Naive thymus-derived CD4-positive, alpha-beta T cell (primary cell): ENCODE measurements at regions not wholly inside any gene's neighbourhood (a gene's known extent, or its start where the extent isn't known, plus 50 kb on each side); places are given as distances from the start of the nearest gene placed in this dataset.

Experiments
- ATAC-seq: fragments of 150-1000 bp; cut with Tn5 transposase; 2 replicates; pipeline ENCODE4 v1.10.0; 2021; ENCODE audit warnings: mild to moderate bottlenecking, moderate library complexity
- CTCF ChIA-PET: fragments of 350-600 bp; sonication (Branson Sonifier 250); formaldehyde crosslinking; loops from one replicate; lab custom pipeline; 2021; ENCODE audit warnings: antibody characterized with exemption; lab: Charles Lee
- POLR2A ChIA-PET: fragments of 350-600 bp; sonication (Branson Sonifier 250); formaldehyde crosslinking; loops from one replicate; lab custom pipeline; 2021; ENCODE audit warnings: antibody characterized with exemption, inconsistent platforms; lab: Charles Lee
- DNase-seq, 9 donors: peaks; one replicate each; pipeline versions ENCODE4 v3.0.0 to v3.0.0-alpha.2; 2020 to 2022; ENCODE audit warnings: mixed read lengths in 1 of 9
- H3K27ac ChIP-seq: one replicate; pipeline ENCODE4 v1.7.0; 2013; ENCODE audit warnings: mild to moderate bottlenecking, low read depth, low read length, moderate library complexity
- H3K27me3 ChIP-seq, 2 donors: one replicate each; pipeline ENCODE4 v1.7.0; 2013; ENCODE audit warnings: low read length in 2 of 2, mild to moderate bottlenecking in 2 of 2, moderate library complexity in 2 of 2; ENCODE audit not compliant: control insufficient read depth in 2 of 2, insufficient read depth in 2 of 2
- H3K36me3 ChIP-seq, 3 experiments: 1 replicate in 2 of 3; 2 replicates in 1 of 3; pipeline ENCODE4 v1.7.0; 2013; ENCODE audit warnings: low read length in 3 of 3, mild to moderate bottlenecking in 3 of 3, moderate library complexity in 1 of 3; ENCODE audit not compliant: insufficient read depth in 3 of 3, control insufficient read depth in 2 of 3
- H3K4me1 ChIP-seq, 2 donors: one replicate each; pipeline ENCODE4 v1.7.0; 2013; ENCODE audit warnings: low read length in 2 of 2, mild to moderate bottlenecking in 2 of 2, moderate library complexity in 1 of 2; ENCODE audit not compliant: control insufficient read depth in 2 of 2, insufficient read depth in 2 of 2
- H3K4me3 ChIP-seq: 2 replicates; pipeline ENCODE4 v1.7.0; 2013; ENCODE audit warnings: mild to moderate bottlenecking, low read length
- H3K9me3 ChIP-seq, 3 experiments: 1 replicate in 2 of 3; 2 replicates in 1 of 3; pipeline ENCODE4 v1.7.0; 2013; ENCODE audit warnings: low read length in 3 of 3; ENCODE audit not compliant: control insufficient read depth in 2 of 3
- H3K27ac Mint-ChIP-seq, 9 donors: one replicate each; pipeline ENCODE4 v1.8.0; 2020 to 2022; ENCODE audit warnings: mixed read lengths in 9 of 9, mild to moderate bottlenecking in 8 of 9, moderate library complexity in 5 of 9, inconsistent platforms in 2 of 9
- H3K27me3 Mint-ChIP-seq, 5 donors: one replicate each; pipeline ENCODE4 v1.8.0; 2021 to 2022; ENCODE audit warnings: mixed read lengths in 5 of 5, mild to moderate bottlenecking in 1 of 5
- H3K36me3 Mint-ChIP-seq, 5 donors: one replicate each; pipeline ENCODE4 v1.8.0; 2020 to 2022; ENCODE audit warnings: mixed read lengths in 5 of 5, mild to moderate bottlenecking in 3 of 5, inconsistent platforms in 1 of 5
- H3K4me1 Mint-ChIP-seq, 7 donors: one replicate each; pipeline ENCODE4 v1.8.0; 2020 to 2022; ENCODE audit warnings: mixed read lengths in 7 of 7, mild to moderate bottlenecking in 3 of 7, inconsistent platforms in 1 of 7
- H3K4me3 Mint-ChIP-seq, 10 donors: one replicate each; pipeline ENCODE4 v1.8.0; 2020 to 2022; ENCODE audit warnings: mild to moderate bottlenecking in 10 of 10, mixed read lengths in 10 of 10, moderate library complexity in 6 of 10, inconsistent platforms in 2 of 10
- H3K9me3 Mint-ChIP-seq, 11 donors: one replicate each; pipeline ENCODE4 v1.8.0; 2020 to 2022; ENCODE audit warnings: mixed read lengths in 11 of 11, mild to moderate bottlenecking in 4 of 11, inconsistent platforms in 1 of 11, moderate library complexity in 1 of 11
- intact Hi-C, 2 donors: fragments of 100-400 bp; cut with micrococcal nuclease; formaldehyde crosslinking; loops; one replicate each; pipeline ENCODE4 v1.15.1; 2023

GRCh38 chr12:96136161-96136560 lies 58.0 kb upstream of the ELK3 start:
- Histone ChIP-seq H3K4me3 (no peak overlapping the region), H3K9me3 (no peaks in the 10 kb centered on the region), H3K4me1 (no peaks in the 10 kb centered on the region), H3K27me3 (peaks cover 0 to 5% of the 10 kb centered on the region in 2 donors), H3K27ac (no peak overlapping the region), H3K36me3 (no peaks in the 10 kb centered on the region)
- peak overlapping the region in 2 of 9 donors; percentile 5 to 43 for H3K27ac Mint-ChIP-seq
- ChIA-PET CTCF (interaction anchor here (1.0 to 1.3 kb wide), 2 partner anchors 79 to 380 kb away, joined by 3 to 4 read pairs; no protein-coding TSS in a partner anchor), POLR2A (interaction anchor here (0.9 kb wide), 1 partner anchor 41 kb away, joined by 3 read pairs; no protein-coding TSS in a partner anchor)
- H3K9me3 Mint-ChIP-seq, result peaks cover 0 to 2% (median 0%) of the 10 kb centered on the region in 11 donors
- intact Hi-C loops, result loop anchor here in 1 of 2 donors (1.0 kb wide), 1 partner anchor 79 kb away; no protein-coding TSS in a partner anchor
- DNase-seq (no peak), ATAC-seq (no peak)
- no peak overlapping the region for H3K4me3 Mint-ChIP-seq
- peaks cover 0 to 6% (median 0%) of the 10 kb centered on the region in 5 donors for H3K36me3 Mint-ChIP-seq
- peaks cover 2 to 20% (median 10%) of the 10 kb centered on the region in 7 donors for H3K4me1 Mint-ChIP-seq
- peaks cover 0 to 8% (median 0%) of the 10 kb centered on the region in 5 donors for H3K27me3 Mint-ChIP-seq

DNA sequence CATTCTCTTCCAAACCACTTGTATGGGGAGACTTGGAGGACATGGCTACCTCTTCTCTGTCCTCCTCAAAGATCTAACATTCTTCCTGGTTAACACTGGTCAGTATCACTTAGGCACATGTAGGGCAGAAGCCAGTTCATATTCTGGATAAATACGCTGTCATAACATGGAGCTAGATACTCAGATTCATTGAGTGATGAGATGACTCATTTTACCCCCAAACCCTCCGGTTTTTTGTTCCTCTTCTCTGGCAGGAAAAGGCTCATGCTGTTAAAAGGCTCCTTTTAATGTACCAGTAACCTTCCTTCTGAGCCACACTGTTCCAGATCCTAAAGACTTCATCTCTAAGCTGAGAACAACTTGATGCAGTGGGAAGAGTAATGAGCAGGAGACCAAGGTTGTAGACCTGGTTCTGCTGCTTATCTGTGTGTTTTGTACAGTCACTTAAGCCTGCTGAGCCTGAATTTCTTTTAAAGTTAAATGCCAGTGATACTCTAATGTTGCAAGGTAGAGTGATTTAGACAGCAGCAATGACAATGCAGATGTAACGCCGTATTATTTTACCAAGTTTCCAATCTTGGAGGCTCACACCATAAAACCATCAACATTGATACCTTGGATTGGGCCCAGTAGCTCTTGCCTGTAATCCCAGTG lies 57.3 kb upstream of the ELK3 start:
- Mint-ChIP-seq H3K27ac (peak overlapping the region in 2 of 9 donors; percentile 5 to 43), H3K4me3 (no peak overlapping the region), H3K27me3 (peaks cover 0 to 6% (median 0%) of the 10 kb centered on the region in 5 donors), H3K36me3 (peaks cover 0 to 6% (median 0%) of the 10 kb centered on the region in 5 donors), H3K4me1 (peaks cover under 1 to 17% (median 9%) of the 10 kb centered on the region in 7 donors), H3K9me3 (peaks cover 0 to 2% (median 0%) of the 10 kb centered on the region in 11 donors)
- POLR2A ChIA-PET, result interaction anchor here (0.9 to 1.2 kb wide), 2 partner anchors 14 to 40 kb away, joined by 3 to 4 read pairs; no protein-coding TSS in a partner anchor
- no peaks in the 10 kb centered on the region for H3K36me3 ChIP-seq
- intact Hi-C loops, result loop anchor here in 1 of 2 donors (1.0 kb wide), 1 partner anchor 78 kb away; no protein-coding TSS in a partner anchor
- no peak overlapping the region for H3K4me3 ChIP-seq
- CTCF ChIA-PET, result interaction anchor here (0.7 to 1.0 kb wide), 2 partner anchors 75 to 78 kb away, joined by 3 read pairs; no protein-coding TSS in a partner anchor
- H3K27me3 ChIP-seq, result peaks cover 0 to 5% of the 10 kb centered on the region in 2 donors
- H3K4me1 ChIP-seq, result no peaks in the 10 kb centered on the region
- no peaks in the 10 kb centered on the region for H3K9me3 ChIP-seq
- H3K27ac ChIP-seq, result no peak overlapping the region
- ATAC-seq (peak; percentile 18), DNase-seq (no peak)

- Mint-ChIP-seq H3K27ac (peak overlapping the region in 1 of 9 donors; percentile 6), H3K4me1 (peaks cover 15 to 33% (median 25%) of the 10 kb centered on the region in 7 donors), H3K27me3 (no peaks in the 10 kb centered on the region), H3K4me3 (no peak overlapping the region), H3K36me3 (peaks cover 0 to 8% (median 0%) of the 10 kb centered on the region in 5 donors), H3K9me3 (peaks cover 0 to 5% (median 0%) of the 10 kb centered on the region in 11 donors)
- intact Hi-C loops, result loop anchor here in 1 of 2 donors (10.0 kb wide), 1 partner anchor 55 kb away; the partner anchor contains the start of gene ELK3
- H3K27me3 ChIP-seq, result no peaks in the 10 kb centered on the region
- H3K9me3 ChIP-seq, result no peaks in the 10 kb centered on the region
- H3K27ac ChIP-seq, result no peak overlapping the region
- no peak for DNase-seq
- CTCF ChIA-PET, result interaction anchor here (1.3 kb wide), 1 partner anchor 8 kb away, joined by 3 read pairs; no protein-coding TSS in a partner anchor
- H3K36me3 ChIP-seq, result no peaks in the 10 kb centered on the region
- peaks cover 4 to 13% of the 10 kb centered on the region in 2 donors for H3K4me1 ChIP-seq
- ATAC-seq, result no peak
- H3K4me3 ChIP-seq, result no peak overlapping the region
- POLR2A ChIA-PET, result no interaction called here
Measured at GRCh38 chr12:96140174-96140573, 54.0 kb upstream of the ELK3 start.

- H3K9me3 Mint-ChIP-seq, result peaks cover 0 to 5% (median 0%) of the 10 kb centered on the region in 11 donors
- no peaks in the 10 kb centered on the region for H3K36me3 ChIP-seq
- H3K27ac Mint-ChIP-seq, result peak overlapping the region in 1 of 9 donors; percentile 69
- ChIA-PET CTCF (interaction anchor here (1.3 kb wide), 1 partner anchor 9 kb away, joined by 3 read pairs; no protein-coding TSS in a partner anchor), POLR2A (interaction anchor here (1.1 kb wide), 1 partner anchor 69 kb away, joined by 3 read pairs; no protein-coding TSS in a partner anchor)
- H3K27me3 ChIP-seq, result no peaks in the 10 kb centered on the region
- peaks cover 15 to 32% (median 25%) of the 10 kb centered on the region in 7 donors for H3K4me1 Mint-ChIP-seq
- ATAC-seq, result no peak
- H3K27ac ChIP-seq, result no peak overlapping the region
- H3K4me1 ChIP-seq, result peaks cover 4 to 13% of the 10 kb centered on the region in 2 donors
- H3K4me3 ChIP-seq, result no peak overlapping the region
- no peaks in the 10 kb centered on the region for H3K27me3 Mint-ChIP-seq
- no peak for DNase-seq
- no peaks in the 10 kb centered on the region for H3K9me3 ChIP-seq
- peaks cover 0 to 8% (median 0%) of the 10 kb centered on the region in 5 donors for H3K36me3 Mint-ChIP-seq
- peak overlapping the region in 1 of 10 donors; percentile 59 for H3K4me3 Mint-ChIP-seq
- intact Hi-C loops, result loop anchor here in 1 of 2 donors (10.0 kb wide), 1 partner anchor 53 kb away; the partner anchor contains the start of gene ELK3
Measured at GRCh38 chr12:96141216-96141912, 52.8 kb upstream of the ELK3 start.

DNA sequence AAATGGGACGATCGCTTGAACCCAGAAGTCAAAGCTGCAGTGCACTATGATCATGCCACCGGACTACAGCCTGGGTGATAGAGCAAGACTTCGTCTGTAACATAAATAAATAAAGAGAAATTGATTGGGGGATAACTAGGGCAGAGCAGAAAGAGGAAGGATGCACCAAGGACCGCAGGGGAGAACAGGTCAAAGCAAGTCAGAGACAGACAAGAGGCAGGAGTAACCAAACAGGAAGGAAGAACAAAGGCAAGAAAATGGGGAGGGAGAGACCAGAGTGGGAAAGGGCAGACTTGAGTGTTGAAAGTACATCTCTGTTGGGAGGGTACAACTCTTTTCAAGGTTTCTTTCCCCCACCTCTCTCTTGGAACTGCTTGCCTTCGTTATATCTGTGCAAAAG lies 50.8 kb upstream of the ELK3 start:
- no peak overlapping the region for H3K4me3 ChIP-seq
- Mint-ChIP-seq H3K36me3 (peaks cover 0 to 6% (median 0%) of the 10 kb centered on the region in 5 donors), H3K4me3 (peak overlapping the region; percentile 35 to 83 (median 59)), H3K4me1 (peaks cover 15 to 28% (median 24%) of the 10 kb centered on the region in 7 donors), H3K9me3 (peaks cover 0 to 5% (median 0%) of the 10 kb centered on the region in 11 donors), H3K27me3 (no peaks in the 10 kb centered on the region), H3K27ac (peak overlapping the region in 7 of 9 donors; percentile 16 to 86 (median 35))
- CTCF ChIA-PET, result no interaction called here
- peak in 4 of 9 donors; percentile 4 to 30 (median 6) for DNase-seq
- peak; percentile 60 for ATAC-seq
- H3K27me3 ChIP-seq, result no peaks in the 10 kb centered on the region
- intact Hi-C loops, result loop anchor here in 1 of 2 donors (10.0 kb wide), 1 partner anchor 51 kb away; the partner anchor contains the start of gene ELK3
- H3K9me3 ChIP-seq, result no peaks in the 10 kb centered on the region
- H3K36me3 ChIP-seq, result no peaks in the 10 kb centered on the region
- no peak overlapping the region for H3K27ac ChIP-seq
- peaks cover 4 to 13% of the 10 kb centered on the region in 2 donors for H3K4me1 ChIP-seq
- POLR2A ChIA-PET, result interaction anchor here (0.7 kb wide), 1 partner anchor 12 kb away, joined by 3 read pairs; no protein-coding TSS in a partner anchor
